HG02610 (cell line): ENCODE measurements at regions not wholly inside any gene's neighbourhood (a gene's known extent, or its start where the extent isn't known, plus 50 kb on each side); places are given as distances from the start of the nearest gene placed in this dataset.
"Not testable (repeated sequence)": the region's sequence is repeated elsewhere in the genome, so short reads cannot be mapped to it uniquely, and the experiment has no call there.

Source experiments
- ATAC-seq: cut with Tn5 transposase; IDR thresholded peaks from one replicate; pipeline ENCODE4 v1.9.1; 2021; ENCODE audit warnings: mild to moderate bottlenecking, moderate library complexity; ENCODE audit not compliant: unreplicated experiment

GRCh38 chr16:65375651-65376050 lies 253.8 kb upstream of the CDH11 start:
- ATAC-seq = no peak

- no peak for ATAC-seq
Observed at GRCh38 chr16:65373097-65373496, 251.2 kb upstream of the CDH11 start.

GRCh38 chr16:65372171-65372570 lies 250.3 kb upstream of the CDH11 start:
- ATAC-seq = no peak

GRCh38 chr16:65365732-65366715 lies 244.2 kb upstream of the CDH11 start:
- ATAC-seq = no peak

- not testable (repeated sequence) for ATAC-seq
Observed at GRCh38 chr16:65356721-65357120, 234.9 kb upstream of the CDH11 start.

GRCh38 chr16:65355706-65356105 lies 233.8 kb upstream of the CDH11 start:
- ATAC-seq = no peak

- no peak for ATAC-seq
Observed at GRCh38 chr16:65353183-65353582, 231.3 kb upstream of the CDH11 start.

- ATAC-seq = no peak
Observed at GRCh38 chr16:65349626-65350025, 227.8 kb upstream of the CDH11 start.

- no peak for ATAC-seq
Observed at GRCh38 chr16:65343556-65343955, 221.7 kb upstream of the CDH11 start.

- ATAC-seq = no peak
Observed at GRCh38 chr16:65342231-65342866, 220.5 kb upstream of the CDH11 start.

- no peak for ATAC-seq
Observed at GRCh38 chr16:65339062-65339461, 217.2 kb upstream of the CDH11 start.

GRCh38 chr16:65336160-65336559 lies 214.3 kb upstream of the CDH11 start:
- ATAC-seq = no peak

GRCh38 chr16:65334081-65334480 lies 212.2 kb upstream of the CDH11 start:
- no peak for ATAC-seq

GRCh38 chr16:65333283-65333682 lies 211.4 kb upstream of the CDH11 start:
- no peak for ATAC-seq

- ATAC-seq = no peak
Observed at GRCh38 chr16:65327346-65327745, 205.5 kb upstream of the CDH11 start.

GRCh38 chr16:65323655-65324237 lies 201.9 kb upstream of the CDH11 start:
- ATAC-seq = no peak

- no peak for ATAC-seq
Observed at GRCh38 chr16:65319621-65320231, 197.9 kb upstream of the CDH11 start.

GRCh38 chr16:65318590-65319257 lies 196.9 kb upstream of the CDH11 start:
- ATAC-seq = no peak

GRCh38 chr16:65318138-65318537 lies 196.3 kb upstream of the CDH11 start:
- ATAC-seq = no peak

- ATAC-seq = no peak
Observed at GRCh38 chr16:65316808-65317207, 194.9 kb upstream of the CDH11 start.
